ENCODE measurements at regions not wholly inside any gene's neighbourhood (a gene's known extent, or its start where the extent isn't known, plus 50 kb on each side); places are given as distances from the start of the nearest gene placed in this dataset.
"Not testable (repeated sequence)": the region's sequence is repeated elsewhere in the genome, so short reads cannot be mapped to it uniquely, and the experiment has no call there.

DNA sequence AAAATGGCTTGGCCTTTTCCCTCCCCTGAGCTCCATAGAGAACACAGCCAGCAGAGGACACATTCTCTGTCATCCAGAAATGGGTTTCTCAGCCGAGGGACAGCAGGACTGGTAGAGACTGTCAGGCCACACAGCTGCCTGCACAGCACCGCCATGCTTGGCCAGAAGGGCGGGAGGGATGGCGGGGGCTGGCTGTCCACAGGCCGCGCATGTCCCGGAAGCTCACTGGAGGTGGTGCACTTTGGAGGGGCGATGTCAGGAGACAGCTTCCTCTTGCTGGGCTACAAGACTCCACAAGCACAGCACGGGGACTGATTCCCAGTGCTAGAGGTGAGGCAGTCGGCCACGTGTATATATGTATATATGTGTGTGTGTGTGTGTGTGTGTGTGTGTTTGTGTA is 125.3 kb downstream of the GOLGA6L4 start:
- H2AFZ ChIP-seq; CTCF ChIA-PET; H3F3A ChIP-seq (ENCODE audit: insufficient read depth, low read depth); H3K9me2 ChIP-seq (ENCODE audit: insufficient read depth); H3K27me3 ChIP-seq (ENCODE audit: insufficient read depth, low read depth); H3K79me2 ChIP-seq (ENCODE audit: low read depth); H3K9me3 ChIP-seq (ENCODE audit: insufficient read depth, low read depth); intact Hi-C loops (cut with micrococcal nuclease; ENCODE audit: unreplicated experiment); H3K4me2 ChIP-seq; H3K36me3 ChIP-seq (ENCODE audit: low read depth); BruUV-seq (replicated peaks); H3K4me1 ChIP-seq (replicated peaks; ENCODE audit: insufficient read depth); H3K4me3 ChIP-seq; H4K20me1 ChIP-seq (ENCODE audit: insufficient read depth); POLR2A ChIA-PET (ENCODE audit: unreplicated experiment); H3K27ac ChIP-seq; DNase-seq: not testable (repeated sequence)

GRCh38 chr15:84384421-84384820 is 148.8 kb downstream of the GOLGA6L4 start:
- H3K36me3 ChIP-seq (ENCODE audit: low read depth); CTCF ChIA-PET; H3K4me3 ChIP-seq; intact Hi-C loops (cut with micrococcal nuclease; ENCODE audit: unreplicated experiment); H3K27me3 ChIP-seq (ENCODE audit: insufficient read depth, low read depth); BruUV-seq (replicated peaks); H4K20me1 ChIP-seq (ENCODE audit: insufficient read depth); H3K4me2 ChIP-seq; POLR2A ChIA-PET (ENCODE audit: unreplicated experiment); H3K4me1 ChIP-seq (replicated peaks; ENCODE audit: insufficient read depth); H3F3A ChIP-seq (ENCODE audit: insufficient read depth, low read depth); H3K9me3 ChIP-seq (ENCODE audit: insufficient read depth, low read depth); H3K79me2 ChIP-seq (ENCODE audit: low read depth); H2AFZ ChIP-seq; H3K9me2 ChIP-seq (ENCODE audit: insufficient read depth); H3K27ac ChIP-seq; DNase-seq: not testable (repeated sequence)

DNA sequence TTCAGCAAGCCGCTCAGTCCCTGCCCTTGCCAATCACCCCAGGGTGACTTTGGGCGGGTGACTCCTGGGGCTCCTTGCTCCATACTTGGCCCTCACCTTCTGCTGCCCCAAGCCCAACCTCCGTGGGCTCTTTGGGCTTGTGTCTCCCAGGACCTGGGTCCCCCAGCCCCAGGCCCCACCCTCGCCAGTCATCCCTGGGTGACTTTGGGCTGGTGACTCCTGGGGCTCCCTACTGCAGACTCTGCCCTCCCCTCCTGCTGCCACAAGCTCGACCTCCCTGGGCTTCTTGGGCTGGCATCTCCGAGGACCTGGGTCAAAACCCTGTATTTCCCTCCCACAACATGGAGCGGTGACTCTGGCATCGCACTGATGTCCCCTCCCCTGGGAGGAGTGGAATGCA is 151.5 kb downstream of the GOLGA6L4 start:
- POLR2A ChIA-PET (ENCODE audit: unreplicated experiment): no interaction called here
- Histone ChIP-seq H3K9me3 (ENCODE audit: insufficient read depth, low read depth) (no peaks in the 10 kb centered on the region), H3K4me3 (no peak overlapping the region), H3K4me2 (no peak overlapping the region), H3K27ac (no peak overlapping the region), H3K9me2 (ENCODE audit: insufficient read depth) (no peaks in the 10 kb centered on the region), H3K79me2 (ENCODE audit: low read depth) (no peaks in the 10 kb centered on the region), H3K27me3 (ENCODE audit: insufficient read depth, low read depth) (no peaks in the 10 kb centered on the region), H4K20me1 (ENCODE audit: insufficient read depth) (no peaks in the 10 kb centered on the region), H2AFZ (no peak overlapping the region), H3F3A (ENCODE audit: insufficient read depth, low read depth) (no peaks in the 10 kb centered on the region), H3K4me1 (replicated peaks; ENCODE audit: insufficient read depth) (no peaks in the 10 kb centered on the region), H3K36me3 (ENCODE audit: low read depth) (no peaks in the 10 kb centered on the region)
- CTCF ChIA-PET: no interaction called here
- BruUV-seq (replicated peaks): no TSS peak
- intact Hi-C loops (cut with micrococcal nuclease; ENCODE audit: unreplicated experiment): no loop called here
- no peak for TF ChIP-seq EZH2 (IDR thresholded peaks at IDR 0.05; ENCODE audit: low read depth)
- TF ChIP-seq, protein P1, sequence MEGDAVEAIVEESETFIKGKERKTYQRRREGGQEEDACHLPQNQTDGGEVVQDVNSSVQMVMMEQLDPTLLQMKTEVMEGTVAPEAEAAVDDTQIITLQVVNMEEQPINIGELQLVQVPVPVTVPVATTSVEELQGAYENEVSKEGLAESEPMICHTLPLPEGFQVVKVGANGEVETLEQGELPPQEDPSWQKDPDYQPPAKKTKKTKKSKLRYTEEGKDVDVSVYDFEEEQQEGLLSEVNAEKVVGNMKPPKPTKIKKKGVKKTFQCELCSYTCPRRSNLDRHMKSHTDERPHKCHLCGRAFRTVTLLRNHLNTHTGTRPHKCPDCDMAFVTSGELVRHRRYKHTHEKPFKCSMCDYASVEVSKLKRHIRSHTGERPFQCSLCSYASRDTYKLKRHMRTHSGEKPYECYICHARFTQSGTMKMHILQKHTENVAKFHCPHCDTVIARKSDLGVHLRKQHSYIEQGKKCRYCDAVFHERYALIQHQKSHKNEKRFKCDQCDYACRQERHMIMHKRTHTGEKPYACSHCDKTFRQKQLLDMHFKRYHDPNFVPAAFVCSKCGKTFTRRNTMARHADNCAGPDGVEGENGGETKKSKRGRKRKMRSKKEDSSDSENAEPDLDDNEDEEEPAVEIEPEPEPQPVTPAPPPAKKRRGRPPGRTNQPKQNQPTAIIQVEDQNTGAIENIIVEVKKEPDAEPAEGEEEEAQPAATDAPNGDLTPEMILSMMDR (conservative IDR thresholded peaks at IDR 0.05): no peak
- no peak for DNase-seq

GRCh38 chr15:84388201-84388600 is 152.6 kb downstream of the GOLGA6L4 start:
- DNase-seq; H3K79me2 ChIP-seq (ENCODE audit: low read depth); H3K4me3 ChIP-seq; H2AFZ ChIP-seq; POLR2A ChIA-PET (ENCODE audit: unreplicated experiment); H3K9me3 ChIP-seq (ENCODE audit: insufficient read depth, low read depth); H3K9me2 ChIP-seq (ENCODE audit: insufficient read depth); H3F3A ChIP-seq (ENCODE audit: insufficient read depth, low read depth); H3K27me3 ChIP-seq (ENCODE audit: insufficient read depth, low read depth); H3K4me1 ChIP-seq (replicated peaks; ENCODE audit: insufficient read depth); H3K4me2 ChIP-seq; intact Hi-C loops (cut with micrococcal nuclease; ENCODE audit: unreplicated experiment); H4K20me1 ChIP-seq (ENCODE audit: insufficient read depth); H3K27ac ChIP-seq; BruUV-seq (replicated peaks); CTCF ChIA-PET; H3K36me3 ChIP-seq (ENCODE audit: low read depth): not testable (repeated sequence)

- intact Hi-C loops (cut with micrococcal nuclease; ENCODE audit: unreplicated experiment); H3F3A ChIP-seq (ENCODE audit: insufficient read depth, low read depth); CTCF ChIA-PET; H3K27ac ChIP-seq; H2AFZ ChIP-seq; BruUV-seq (replicated peaks); H3K9me2 ChIP-seq (ENCODE audit: insufficient read depth); H3K27me3 ChIP-seq (ENCODE audit: insufficient read depth, low read depth); H3K36me3 ChIP-seq (ENCODE audit: low read depth); H3K4me2 ChIP-seq; H3K4me3 ChIP-seq; H3K9me3 ChIP-seq (ENCODE audit: insufficient read depth, low read depth); DNase-seq; POLR2A ChIA-PET (ENCODE audit: unreplicated experiment); H3K79me2 ChIP-seq (ENCODE audit: low read depth); H4K20me1 ChIP-seq (ENCODE audit: insufficient read depth); H3K4me1 ChIP-seq (replicated peaks; ENCODE audit: insufficient read depth): not testable (repeated sequence)
These were observed 153.1 kb downstream of the GOLGA6L4 start for GRCh38 chr15:84388638-84389037.

DNA sequence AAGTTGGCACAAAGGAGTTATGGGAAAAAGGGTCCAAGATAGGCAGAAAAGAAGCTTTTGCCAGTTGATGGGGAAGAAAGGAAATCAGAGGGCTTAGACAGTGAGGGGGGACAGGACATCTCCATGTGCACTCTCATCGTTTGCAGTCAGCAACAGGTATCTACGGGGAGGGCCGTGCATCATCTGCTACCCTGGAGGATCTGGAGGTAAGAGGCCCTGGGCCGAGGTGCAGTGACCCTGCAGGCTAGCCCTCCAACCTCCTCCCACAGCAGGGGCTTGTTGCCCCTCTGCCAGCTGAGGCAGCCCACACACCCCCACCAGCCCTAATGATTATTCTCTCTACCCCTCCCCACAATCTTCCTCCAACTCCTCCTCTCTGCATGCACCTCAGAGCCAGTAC is 154.8 kb downstream of the GOLGA6L4 start:
- DNase-seq; H3K36me3 ChIP-seq (ENCODE audit: low read depth); H2AFZ ChIP-seq; H3K79me2 ChIP-seq (ENCODE audit: low read depth); H3K27ac ChIP-seq; H4K20me1 ChIP-seq (ENCODE audit: insufficient read depth); H3K4me1 ChIP-seq (replicated peaks; ENCODE audit: insufficient read depth); H3K9me3 ChIP-seq (ENCODE audit: insufficient read depth, low read depth); POLR2A ChIA-PET (ENCODE audit: unreplicated experiment); H3F3A ChIP-seq (ENCODE audit: insufficient read depth, low read depth); H3K9me2 ChIP-seq (ENCODE audit: insufficient read depth); CTCF ChIA-PET; intact Hi-C loops (cut with micrococcal nuclease; ENCODE audit: unreplicated experiment); H3K27me3 ChIP-seq (ENCODE audit: insufficient read depth, low read depth); BruUV-seq (replicated peaks); H3K4me2 ChIP-seq; H3K4me3 ChIP-seq: not testable (repeated sequence)
